Astrocyte of the cerebellum (primary cell): ENCODE measurements at regions not wholly inside any gene's neighbourhood (a gene's known extent, or its start where the extent isn't known, plus 50 kb on each side); places are given as distances from the start of the nearest gene placed in this dataset.

ENCODE experiments used
- DNase-seq: peaks from one replicate; pipeline ENCODE4 v3.0.0-alpha.2; 2011; ENCODE audit warnings: low read depth
- H3K4me3 ChIP-seq: 2 replicates; pipeline ENCODE4 v1.5.1; 2011; ENCODE audit warnings: mild to moderate bottlenecking, low read depth, low read length, moderate library complexity
- in situ Hi-C: cut with HindIII; loops from 2 replicates; pipeline ENCODE4 v1.10.0; 2017; ENCODE audit warnings: low sequenced_read_pairs
- TF ChIP-seq, protein P1 (sequence below): IDR thresholded peaks from 2 replicates; pipeline ENCODE4 v1.5.1; 2012; ENCODE audit warnings: low read length, low read depth, moderate library complexity, mild to moderate bottlenecking; ENCODE audit errors: missing control alignments

DNA sequence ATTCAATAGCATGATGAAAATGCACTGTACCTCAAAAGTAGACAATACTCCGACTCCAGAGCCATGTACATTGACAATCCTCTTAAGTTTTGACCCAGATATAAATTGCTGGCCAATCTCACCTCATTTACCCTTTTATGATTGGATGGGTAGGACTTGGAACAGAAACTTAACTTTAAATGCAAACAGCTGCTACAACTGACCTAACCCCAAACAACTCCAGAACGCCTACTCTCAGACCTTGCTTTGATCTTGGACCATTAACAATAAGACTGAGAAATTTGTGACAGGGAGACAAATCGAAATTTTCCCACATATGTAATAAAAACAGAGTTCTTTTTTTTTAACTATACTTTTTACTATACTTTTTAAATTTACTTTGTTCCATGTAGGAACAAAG lies 200.5 kb upstream of the MCHR2 start:
- DNase-seq: no peak
- TF ChIP-seq, protein P1, sequence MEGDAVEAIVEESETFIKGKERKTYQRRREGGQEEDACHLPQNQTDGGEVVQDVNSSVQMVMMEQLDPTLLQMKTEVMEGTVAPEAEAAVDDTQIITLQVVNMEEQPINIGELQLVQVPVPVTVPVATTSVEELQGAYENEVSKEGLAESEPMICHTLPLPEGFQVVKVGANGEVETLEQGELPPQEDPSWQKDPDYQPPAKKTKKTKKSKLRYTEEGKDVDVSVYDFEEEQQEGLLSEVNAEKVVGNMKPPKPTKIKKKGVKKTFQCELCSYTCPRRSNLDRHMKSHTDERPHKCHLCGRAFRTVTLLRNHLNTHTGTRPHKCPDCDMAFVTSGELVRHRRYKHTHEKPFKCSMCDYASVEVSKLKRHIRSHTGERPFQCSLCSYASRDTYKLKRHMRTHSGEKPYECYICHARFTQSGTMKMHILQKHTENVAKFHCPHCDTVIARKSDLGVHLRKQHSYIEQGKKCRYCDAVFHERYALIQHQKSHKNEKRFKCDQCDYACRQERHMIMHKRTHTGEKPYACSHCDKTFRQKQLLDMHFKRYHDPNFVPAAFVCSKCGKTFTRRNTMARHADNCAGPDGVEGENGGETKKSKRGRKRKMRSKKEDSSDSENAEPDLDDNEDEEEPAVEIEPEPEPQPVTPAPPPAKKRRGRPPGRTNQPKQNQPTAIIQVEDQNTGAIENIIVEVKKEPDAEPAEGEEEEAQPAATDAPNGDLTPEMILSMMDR: no peak
- H3K4me3 ChIP-seq: no peak overlapping the region
- in situ Hi-C loops: no loop called here

DNA sequence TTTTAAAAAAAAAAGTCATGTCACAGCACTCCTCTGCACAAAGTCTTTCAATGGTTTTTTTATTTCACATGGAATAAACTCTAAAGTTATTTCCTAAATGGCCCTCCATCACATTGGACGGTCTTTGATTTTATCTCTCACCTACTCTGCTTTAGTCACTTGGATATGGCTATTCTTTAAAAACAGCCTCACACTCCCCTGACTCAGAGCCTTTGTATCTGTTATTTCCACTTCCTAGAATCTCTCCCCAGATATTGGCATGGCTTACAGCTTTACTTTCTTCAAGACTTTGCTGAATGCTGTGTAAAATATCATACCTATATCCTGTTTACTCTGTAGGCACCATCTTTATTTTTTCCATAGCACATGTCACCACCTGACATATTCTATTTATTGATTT lies 194.7 kb upstream of the MCHR2 start:
- TF ChIP-seq, protein P1: no peak
- in situ Hi-C loops: no loop called here
- no peak overlapping the region for H3K4me3 ChIP-seq
- no peak for DNase-seq

- TF ChIP-seq, protein P1: no peak
- in situ Hi-C loops: no loop called here
- H3K4me3 ChIP-seq: no peak overlapping the region
- no peak for DNase-seq
These were observed 192.5 kb upstream of the MCHR2 start for GRCh38 chr6:100186552-100186951.

DNA sequence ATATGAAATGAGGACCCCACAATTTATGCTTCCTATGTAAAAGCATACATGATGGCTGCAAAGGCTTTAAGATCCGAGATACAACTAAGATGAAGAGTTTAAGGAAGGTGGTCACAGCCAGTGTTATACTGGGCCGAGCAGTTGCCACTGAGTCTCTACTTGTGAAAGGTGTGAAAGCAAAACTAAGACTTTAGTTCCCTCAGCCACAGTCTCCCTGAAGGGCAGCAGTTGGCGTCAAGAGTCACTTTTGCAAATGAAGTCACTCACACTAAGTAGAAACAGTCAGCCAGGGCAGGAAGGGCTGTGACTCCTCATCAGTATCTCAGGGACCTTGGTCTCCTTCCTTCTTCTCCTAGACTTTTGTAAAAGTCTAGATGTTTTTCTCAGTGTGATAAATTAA lies 191.6 kb upstream of the MCHR2 start:
- DNase-seq: no peak
- in situ Hi-C loops: no loop called here
- TF ChIP-seq, protein P1: no peak
- H3K4me3 ChIP-seq: no peak overlapping the region

DNA sequence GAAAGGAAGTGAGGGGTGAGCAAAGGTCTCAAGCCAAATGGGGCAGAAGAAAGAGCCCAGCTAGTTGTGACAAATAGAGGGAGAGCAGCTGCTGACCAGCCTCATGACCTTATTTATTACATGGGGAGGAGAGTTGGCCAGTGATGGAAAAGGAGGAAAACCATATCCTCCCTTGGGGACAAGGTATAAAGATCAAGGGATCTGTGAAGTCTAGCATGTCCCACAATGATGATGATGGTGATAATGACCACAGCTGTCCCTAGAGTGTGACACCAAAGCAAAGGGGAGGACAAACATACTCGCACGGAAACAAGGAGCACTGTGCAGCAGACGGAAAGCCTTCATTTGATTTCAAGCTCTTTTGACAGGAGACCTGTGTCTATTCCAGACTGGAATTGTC lies 190.4 kb upstream of the MCHR2 start:
- TF ChIP-seq, protein P1: no peak

GRCh38 chr6:100182313-100182712 lies 188.3 kb upstream of the MCHR2 start:
- H3K4me3 ChIP-seq: no peak overlapping the region
- in situ Hi-C loops: loop anchor here (5.0 kb wide), 1 partner anchor 65 kb away; no protein-coding TSS in a partner anchor
- TF ChIP-seq, protein P1: no peak
- no peak for DNase-seq

More for the DNA sequence above, 190.4 kb upstream of the MCHR2 start:
- in situ Hi-C loops: loop anchor here (5.0 kb wide), 1 partner anchor 67 kb away; no protein-coding TSS in a partner anchor
- DNase-seq: no peak
- H3K4me3 ChIP-seq: no peak overlapping the region

GRCh38 chr6:100181309-100181708 lies 187.3 kb upstream of the MCHR2 start:
- H3K4me3 ChIP-seq: no peak overlapping the region
- no peak for DNase-seq
- TF ChIP-seq, protein P1: no peak
- in situ Hi-C loops: loop anchor here (5.0 kb wide), 1 partner anchor 64 kb away; no protein-coding TSS in a partner anchor
